ENCODE measurements at regions not wholly inside any gene's neighbourhood (a gene's known extent, or its start where the extent isn't known, plus 50 kb on each side); places are given as distances from the start of the nearest gene placed in this dataset.
"Not testable (repeated sequence)": the region's sequence is repeated elsewhere in the genome, so short reads cannot be mapped to it uniquely, and the experiment has no call there.

GRCh38 chr1:244271691-244272308 is 179.9 kb downstream of the ADSS2 start:
- no peak for DNase-seq

GRCh38 chr1:244272471-244273261 is 179.0 kb downstream of the ADSS2 start:
- peak; percentile 32 for DNase-seq

- no peak for DNase-seq
Observed at GRCh38 chr1:244273262-244273844, 178.4 kb downstream of the ADSS2 start.

GRCh38 chr1:244273845-244274619 is 177.7 kb downstream of the ADSS2 start:
- no peak for DNase-seq

GRCh38 chr1:244276646-244277045 is 175.1 kb downstream of the ADSS2 start:
- DNase-seq, result no peak

- no peak for DNase-seq
Observed at GRCh38 chr1:244280201-244280600, 171.5 kb downstream of the ADSS2 start.

GRCh38 chr1:244280859-244281258 is 170.8 kb downstream of the ADSS2 start:
- DNase-seq, result no peak

GRCh38 chr1:244283772-244284171 is 167.9 kb downstream of the ADSS2 start:
- DNase-seq, result no peak

GRCh38 chr1:244284641-244285156 is 167.0 kb downstream of the ADSS2 start:
- no peak for DNase-seq

- DNase-seq, result no peak
Observed at GRCh38 chr1:244286341-244286740, 165.4 kb downstream of the ADSS2 start.

- DNase-seq, result no peak
Observed at GRCh38 chr1:244287726-244288125, 164.0 kb downstream of the ADSS2 start.

- DNase-seq, result no peak
Observed at GRCh38 chr1:244288663-244289062, 163.0 kb downstream of the ADSS2 start.

GRCh38 chr1:244289991-244290785 is 161.5 kb downstream of the ADSS2 start:
- DNase-seq, result no peak

- DNase-seq, result no peak
Observed at GRCh38 chr1:244291236-244292201, 160.2 kb downstream of the ADSS2 start.

- no peak for DNase-seq
Observed at GRCh38 chr1:244294599-244295224, 157.0 kb downstream of the ADSS2 start.

- DNase-seq, result no peak
Observed at GRCh38 chr1:244296003-244296402, 155.7 kb downstream of the ADSS2 start.

- DNase-seq, result no peak
Observed at GRCh38 chr1:244296447-244296846, 155.3 kb downstream of the ADSS2 start.

- DNase-seq, result no peak
Observed at GRCh38 chr1:244297087-244297486, 154.6 kb downstream of the ADSS2 start.

GRCh38 chr1:244297616-244298015 is 154.1 kb downstream of the ADSS2 start:
- DNase-seq, result no peak

GRCh38 chr1:244300029-244300375 is 151.7 kb downstream of the ADSS2 start:
- DNase-seq, result not testable (repeated sequence)
